ENCODE measurements at regions not wholly inside any gene's neighbourhood (a gene's known extent, or its start where the extent isn't known, plus 50 kb on each side); places are given as distances from the start of the nearest gene placed in this dataset.

- no peak for TF ChIP-seq CTCF (IDR thresholded peaks at IDR 0.05 in 4 of 5, conservative IDR thresholded peaks at IDR 0.05 in 1 of 5)
- no peak for TF ChIP-seq POLR2A (IDR thresholded peaks at IDR 0.05)
These were observed 74.1 kb upstream of the CLINT1 start for GRCh38 chr5:157933005-157933404.

Data from gastrocnemius medialis (tissue), 4 donors.